ENCODE measurements at regions not wholly inside any gene's neighbourhood (a gene's known extent, or its start where the extent isn't known, plus 50 kb on each side); places are given as distances from the start of the nearest gene placed in this dataset.
A peak's percentile ranks its signal among the peaks of the same experiment; 100 is the strongest.

DNA sequence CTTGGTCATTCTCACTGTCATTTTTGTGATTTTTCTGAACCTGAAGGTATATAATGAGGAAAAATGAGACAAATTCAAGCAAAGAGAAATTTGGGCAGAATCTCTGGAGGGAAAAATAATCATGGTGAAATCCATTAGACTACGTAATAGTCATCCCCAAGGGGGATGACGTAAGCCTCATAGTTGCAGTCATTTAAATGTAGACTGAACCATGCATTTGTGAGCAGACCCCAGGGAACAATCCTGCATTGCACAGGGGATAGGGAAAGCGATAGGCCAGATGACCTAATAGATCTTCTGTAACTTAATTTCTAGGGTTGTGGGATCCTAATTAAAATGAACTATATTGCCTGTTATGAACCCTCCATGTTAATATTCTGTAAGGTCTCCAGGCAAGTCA lies 167.4 kb upstream of the C1orf21 start:
- no peak for DNase-seq (ENCODE audit: low spot score)

DNA sequence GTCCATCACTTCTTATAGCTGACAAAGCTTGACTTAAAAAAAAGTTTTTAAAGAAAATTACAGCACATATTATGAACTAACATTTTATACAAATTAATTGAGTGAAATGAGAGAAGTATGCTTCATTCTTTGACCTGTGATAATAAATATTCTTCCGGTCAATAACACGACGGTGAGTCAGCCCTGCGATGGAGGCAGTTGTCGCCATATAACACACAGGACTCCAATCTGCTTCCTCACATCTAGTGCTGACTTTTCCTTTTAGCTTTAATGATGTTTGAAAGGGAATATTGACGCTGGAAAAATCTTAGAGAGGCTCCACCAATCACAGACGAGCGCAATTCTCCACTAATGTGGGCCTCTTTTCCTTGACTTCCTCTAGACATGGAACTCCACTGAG lies 166.9 kb upstream of the C1orf21 start:
- DNase-seq (ENCODE audit: low spot score), result no peak

DNA sequence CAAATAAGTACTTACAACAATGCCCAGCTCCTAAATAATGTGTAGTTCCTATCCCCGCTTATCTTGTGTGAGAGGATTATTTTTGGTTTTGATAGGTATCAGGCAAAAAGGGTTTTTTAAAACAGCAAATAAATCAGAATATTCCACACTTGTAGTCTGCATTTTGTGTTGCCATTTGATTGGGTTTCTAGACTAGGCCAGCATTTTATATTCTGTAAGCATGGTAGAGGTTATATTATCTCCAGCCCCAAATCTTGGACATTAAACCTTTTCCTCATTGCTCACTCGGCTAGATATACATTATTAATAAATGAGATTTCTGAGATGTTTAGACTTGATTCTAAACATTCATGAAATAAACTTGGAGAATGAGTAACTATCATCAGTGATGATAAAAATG lies 165.7 kb upstream of the C1orf21 start:
- DNase-seq (ENCODE audit: low spot score), result no peak

DNA sequence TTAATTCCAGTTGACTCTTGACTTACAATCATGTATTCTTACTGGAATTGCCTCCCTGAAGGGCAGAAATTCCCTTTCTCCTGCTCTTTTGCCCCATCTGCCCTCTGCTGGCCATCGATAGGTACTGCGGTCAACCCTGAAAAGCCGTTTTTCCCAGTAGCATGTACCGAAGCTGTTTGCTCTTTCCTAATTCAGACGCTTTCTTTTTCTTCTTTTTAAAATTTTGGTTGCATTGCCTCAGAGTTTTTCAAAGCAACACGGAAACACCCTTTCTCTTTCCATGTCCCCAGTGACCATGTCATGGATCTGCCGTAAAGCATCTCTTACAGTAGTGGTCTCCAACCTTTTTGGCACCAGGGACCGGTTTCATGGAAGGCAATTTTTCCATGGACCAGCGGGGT lies 164.2 kb upstream of the C1orf21 start:
- DNase-seq (ENCODE audit: low spot score), result peak; percentile 68

DNA sequence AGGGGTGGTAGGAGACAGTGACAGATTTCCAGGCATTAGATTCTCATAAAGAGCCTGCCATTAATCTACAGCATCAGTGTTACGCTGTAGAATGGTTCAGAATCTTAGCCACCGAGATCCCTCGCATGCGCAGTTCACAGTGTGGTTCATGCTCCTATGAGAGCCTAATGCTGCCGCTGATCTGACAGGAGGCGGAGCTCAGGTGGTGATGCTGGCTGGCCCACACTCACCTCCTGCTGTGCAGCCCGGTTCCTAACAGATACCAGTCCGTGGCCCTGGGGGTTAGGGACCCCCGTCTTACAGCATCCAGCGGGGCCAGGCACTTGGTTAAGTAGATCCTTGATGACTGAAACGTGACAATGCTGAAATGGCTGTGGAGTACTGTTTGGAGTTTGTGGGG lies 163.6 kb upstream of the C1orf21 start:
- DNase-seq (ENCODE audit: low spot score), result no peak

DNA sequence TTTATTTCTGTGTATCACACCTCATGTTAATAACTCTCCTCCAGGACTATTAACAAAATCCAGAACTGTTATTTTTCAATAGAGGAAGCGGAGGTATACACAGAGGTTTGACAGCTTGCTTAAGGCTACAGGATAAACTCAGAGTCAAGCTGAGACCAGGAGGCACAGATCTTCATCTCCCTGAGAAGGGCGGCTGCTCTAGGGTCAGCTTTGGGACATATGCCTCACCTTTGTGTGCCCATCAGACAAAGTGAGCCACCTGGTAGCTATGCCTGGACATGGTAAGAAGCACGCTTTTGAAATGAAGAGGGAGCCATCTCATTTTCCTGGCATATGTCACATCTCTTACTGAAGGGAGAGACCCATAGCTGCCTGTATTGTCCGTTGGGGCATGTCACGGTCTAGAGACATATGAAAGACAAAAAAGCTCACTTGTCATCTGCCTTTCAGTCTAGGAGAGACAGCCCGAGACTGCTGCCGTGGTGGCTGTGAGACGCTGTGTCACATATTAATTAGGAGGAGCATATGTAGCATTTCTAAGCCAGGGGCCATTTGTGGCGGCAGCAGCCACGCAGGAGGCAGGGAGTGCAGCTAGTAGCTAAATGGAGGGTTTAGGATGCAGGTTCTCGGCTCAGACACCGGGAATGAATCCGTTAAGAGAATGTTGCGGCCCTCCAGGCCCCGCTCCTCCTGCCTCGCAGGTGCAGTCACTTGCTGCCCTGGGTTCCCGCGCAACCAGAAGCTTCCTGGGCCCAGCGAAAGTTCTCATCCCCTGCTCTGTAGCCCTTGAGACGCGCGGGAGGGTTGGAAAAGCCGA lies 161.3 kb upstream of the C1orf21 start:
- no peak for DNase-seq (ENCODE audit: low spot score)

DNA sequence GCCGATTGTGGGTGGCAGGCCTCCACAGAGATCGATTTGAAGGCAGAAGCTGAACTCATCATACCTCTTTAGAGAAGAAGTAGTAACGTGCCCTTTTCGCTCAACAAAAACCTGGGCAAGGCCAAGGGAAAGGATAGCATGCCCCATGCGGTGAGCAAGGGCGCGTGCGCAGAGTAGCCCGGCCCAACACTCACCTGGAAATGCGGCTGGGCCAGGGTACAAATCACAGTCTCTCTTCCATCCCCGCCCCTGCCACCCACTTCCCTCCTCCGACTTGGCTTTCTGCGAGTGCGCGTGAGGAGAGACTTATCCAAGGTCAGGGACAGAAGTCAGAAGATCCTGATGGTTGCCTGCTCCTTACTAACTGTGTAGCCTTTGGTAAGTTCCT lies 160.7 kb upstream of the C1orf21 start:
- DNase-seq (ENCODE audit: low spot score), result no peak

DNA sequence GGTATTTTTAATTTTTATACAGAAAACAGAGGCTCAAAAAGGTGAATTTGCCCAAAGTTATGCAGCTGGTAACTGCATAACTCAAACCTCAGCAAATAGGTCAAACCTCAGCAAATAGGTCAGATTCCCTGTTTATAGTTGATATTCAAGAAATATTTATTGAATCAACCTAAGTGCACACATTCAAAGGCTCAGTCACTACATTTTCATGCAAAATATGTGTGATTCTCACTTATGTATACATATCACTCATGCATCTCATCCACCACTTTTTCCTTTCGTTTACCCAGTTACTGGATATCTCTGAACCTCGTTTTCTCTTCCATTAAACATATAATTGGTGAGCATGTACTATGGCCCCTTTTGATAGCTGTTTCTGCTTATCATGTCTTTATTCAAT lies 158.3 kb upstream of the C1orf21 start:
- no peak for DNase-seq (ENCODE audit: low spot score)

DNA sequence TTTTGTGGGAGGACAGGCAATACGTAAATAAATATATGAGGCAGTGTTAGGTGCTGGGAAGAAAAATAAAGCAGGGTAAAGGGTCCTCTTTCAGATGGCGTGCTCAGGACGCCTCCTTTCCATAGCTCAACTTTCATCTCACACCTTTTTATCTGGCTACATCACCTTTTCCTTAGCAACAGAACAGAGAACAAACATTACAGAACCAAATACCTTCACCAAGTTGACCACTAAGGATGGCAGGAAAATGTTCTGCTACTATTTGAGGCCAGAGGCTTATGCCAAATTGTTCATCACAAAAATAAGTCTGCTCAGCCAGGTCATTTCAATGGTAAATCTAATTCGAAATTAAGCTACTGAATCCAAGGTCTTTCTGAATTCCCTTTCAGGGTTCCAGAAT lies 149.2 kb upstream of the C1orf21 start:
- DNase-seq (ENCODE audit: low spot score), result no peak

DNA sequence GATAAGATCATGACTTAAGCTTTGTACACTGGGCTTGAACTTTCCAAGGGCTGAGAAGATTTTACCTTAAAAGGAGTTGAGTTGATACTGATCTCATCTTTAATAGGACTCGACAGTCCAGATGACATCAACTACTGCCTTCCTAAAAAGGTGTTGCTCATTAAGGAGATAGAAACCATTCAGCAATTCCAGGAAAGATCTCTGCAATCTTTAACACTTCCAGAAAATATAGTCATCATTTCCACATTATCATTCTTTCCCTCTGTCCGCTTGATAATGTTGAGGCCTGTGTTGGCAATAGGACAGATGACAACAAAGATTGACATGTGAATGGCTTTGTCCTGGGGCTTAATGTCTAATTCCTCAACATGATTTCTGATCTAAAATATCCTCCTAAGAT lies 145.4 kb upstream of the C1orf21 start:
- DNase-seq (ENCODE audit: low spot score), result no peak

DNA sequence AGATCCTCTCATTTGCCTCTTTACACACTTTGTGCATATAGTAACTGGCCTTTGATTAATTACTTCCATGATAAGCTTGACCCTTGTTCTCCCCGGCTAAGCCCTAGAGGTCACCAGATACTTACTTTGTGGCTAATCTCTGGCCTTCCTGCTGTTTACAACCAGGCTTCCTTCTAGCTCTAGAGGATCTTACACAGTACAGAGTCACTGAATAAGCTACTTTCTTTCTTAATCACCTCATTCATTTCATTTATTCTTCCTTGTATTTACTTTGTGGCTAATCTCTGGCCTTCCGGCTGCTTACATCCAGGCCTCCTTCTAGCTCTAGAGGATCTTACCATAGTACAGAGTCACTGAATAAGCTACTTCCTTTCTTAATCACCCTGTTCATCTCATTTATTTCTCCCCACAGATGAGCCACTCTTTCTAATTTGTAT lies 144.3 kb upstream of the C1orf21 start:
- peak; percentile 6 for DNase-seq (ENCODE audit: low spot score)

DNA sequence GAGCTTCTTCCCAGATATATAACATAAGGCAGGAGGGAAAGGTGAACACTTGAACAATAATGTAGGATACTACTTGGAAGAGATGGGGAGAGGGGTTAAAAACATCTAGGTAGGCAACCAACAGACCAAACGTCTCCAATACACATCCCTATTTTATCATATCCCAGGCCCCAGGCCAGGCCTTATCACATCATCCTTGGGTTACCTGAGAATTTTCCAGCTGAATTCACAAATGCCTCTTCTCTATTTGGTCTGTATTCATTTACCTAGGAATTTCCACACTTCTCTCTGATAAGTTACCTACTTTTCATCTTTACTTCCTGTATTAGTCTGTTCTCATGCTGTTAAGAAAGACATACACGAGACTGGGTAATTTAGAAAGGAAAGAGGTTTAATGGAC lies 141.9 kb upstream of the C1orf21 start:
- no peak for DNase-seq (ENCODE audit: low spot score)

DNA sequence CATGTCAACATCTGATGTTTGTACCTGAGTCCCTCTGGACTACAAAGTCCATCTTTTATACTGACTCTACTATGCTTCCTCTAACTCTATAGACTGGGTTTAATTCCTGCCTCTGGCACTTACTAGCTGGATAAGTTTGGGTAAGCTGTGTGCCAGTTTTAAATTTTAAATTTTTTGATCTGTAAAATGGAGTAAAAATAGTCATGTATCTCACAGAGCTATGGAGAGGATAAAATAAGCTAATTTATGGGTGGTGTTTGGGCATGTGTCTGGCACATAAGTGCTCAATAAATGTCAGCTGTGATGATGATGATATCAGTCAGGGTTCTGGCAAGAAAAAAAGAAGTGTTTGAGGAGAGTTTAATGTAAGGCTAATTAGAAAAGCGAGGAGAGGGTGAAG lies 139.2 kb upstream of the C1orf21 start:
- DNase-seq (ENCODE audit: low spot score), result no peak

DNA sequence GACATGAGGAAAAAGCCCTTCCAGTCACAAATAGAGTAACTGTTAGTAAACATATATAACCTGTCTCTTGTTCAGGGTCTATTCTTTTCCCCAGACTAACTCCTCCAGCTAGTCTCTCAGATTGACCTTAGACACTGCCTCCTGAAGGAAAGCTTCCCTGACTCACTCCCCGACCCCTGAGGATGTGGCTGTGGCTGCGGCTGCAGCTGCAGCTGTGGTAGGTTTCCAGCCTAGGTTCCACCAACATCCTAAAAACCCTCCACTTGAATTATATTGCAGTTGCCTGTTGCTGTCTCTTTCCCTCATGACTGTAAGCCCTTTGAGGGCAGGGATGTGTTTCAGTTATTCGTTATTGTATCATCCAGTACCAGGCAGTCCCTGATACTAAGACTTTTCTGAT lies 132.9 kb upstream of the C1orf21 start:
- no peak for DNase-seq (ENCODE audit: low spot score)

DNA sequence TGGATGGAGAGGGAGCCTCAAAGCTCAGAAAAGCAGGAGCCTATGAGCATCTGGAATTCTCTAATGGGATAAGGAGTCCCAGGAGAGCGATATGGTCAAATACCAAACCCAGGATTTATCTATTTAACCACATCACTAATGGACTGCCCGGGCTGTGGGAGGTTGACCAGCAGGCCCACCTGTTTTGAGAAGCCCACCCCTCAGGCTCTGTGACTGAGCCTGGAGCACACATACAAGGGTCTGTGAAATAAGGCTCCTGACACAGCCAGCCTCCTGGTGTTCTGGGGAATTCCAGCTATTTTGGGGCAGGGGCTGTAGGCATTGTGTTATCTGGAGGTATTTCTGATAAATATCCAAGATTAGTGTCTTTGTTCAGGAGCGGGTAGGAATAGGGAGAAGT lies 132.0 kb upstream of the C1orf21 start:
- no peak for DNase-seq (ENCODE audit: low spot score)

DNA sequence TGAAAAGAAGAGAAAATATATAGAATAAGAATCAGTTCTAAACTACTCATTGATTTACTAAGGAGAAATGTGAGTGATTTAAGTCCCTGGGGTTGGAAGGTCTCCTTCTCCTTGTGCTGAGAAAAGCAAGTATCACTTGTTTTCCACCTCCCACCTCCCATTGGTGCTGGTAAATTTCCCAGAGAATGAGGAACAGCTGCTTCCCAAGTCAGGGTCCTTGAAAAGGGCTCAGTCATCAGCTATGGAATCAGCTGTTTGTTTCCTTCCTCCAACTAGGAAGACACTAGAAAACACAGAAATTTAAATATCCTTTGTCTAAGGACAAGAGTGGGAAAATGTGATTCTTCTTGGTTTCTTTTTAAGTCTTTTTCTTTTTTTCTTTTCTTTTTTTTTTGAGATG lies 131.3 kb upstream of the C1orf21 start:
- no peak for DNase-seq (ENCODE audit: low spot score)

DNA sequence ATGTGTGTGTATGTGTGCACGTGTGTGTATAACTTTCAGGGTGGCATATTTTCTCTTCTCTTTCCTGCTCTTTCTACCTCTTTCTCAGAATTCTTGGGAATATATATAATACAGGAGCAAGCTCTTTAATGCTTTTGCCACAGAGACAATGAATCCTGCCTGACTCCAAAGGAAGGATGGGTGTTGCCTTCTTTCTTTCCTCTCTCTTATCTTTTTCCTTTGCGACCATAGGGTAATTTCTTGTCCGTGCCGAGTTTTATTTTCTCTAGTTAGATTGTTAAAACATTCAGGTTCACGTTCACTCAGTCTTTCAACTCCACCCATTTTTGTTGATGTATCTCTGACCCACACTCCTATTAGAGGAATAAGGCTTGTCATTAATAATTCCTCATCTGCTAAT lies 129.0 kb upstream of the C1orf21 start:
- DNase-seq (ENCODE audit: low spot score), result no peak

DNA sequence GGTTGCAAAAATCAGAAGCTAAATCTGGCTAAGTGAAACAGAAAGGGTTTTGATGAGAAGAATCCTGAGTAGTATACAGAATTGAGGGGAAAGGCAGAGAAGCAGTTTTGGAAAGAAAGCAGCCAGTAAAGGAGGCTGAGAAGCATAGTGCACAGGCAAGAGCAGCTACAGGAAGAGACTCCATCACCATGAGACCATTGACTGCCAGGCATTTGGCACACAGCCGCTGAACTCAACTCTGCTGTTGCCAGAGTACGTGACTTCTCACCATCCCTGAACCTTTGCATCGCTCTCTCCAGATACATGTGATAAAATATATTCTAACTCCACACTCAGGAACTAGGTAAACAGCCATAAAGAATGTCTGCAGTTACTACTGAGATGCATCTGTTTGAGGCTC lies 128.3 kb upstream of the C1orf21 start:
- DNase-seq (ENCODE audit: low spot score), result no peak

DNA sequence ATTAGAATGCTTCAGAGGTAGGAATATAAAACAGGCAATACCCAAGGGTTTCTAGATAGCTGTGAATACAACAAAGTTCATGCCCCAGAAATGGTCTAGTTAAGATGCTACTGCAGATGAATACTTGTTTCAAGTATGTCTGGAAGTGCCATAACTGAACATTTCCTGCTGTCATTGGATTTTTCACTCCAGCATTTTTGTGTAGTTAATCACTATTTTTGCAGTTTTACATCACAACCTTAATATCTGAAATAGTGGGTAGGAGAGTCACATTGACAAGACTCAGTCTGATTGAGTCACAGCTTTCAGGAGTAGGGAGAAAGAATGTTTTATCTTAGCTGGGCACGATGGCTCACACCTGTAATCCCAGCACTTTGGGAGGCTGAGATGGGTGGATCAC lies 126.4 kb upstream of the C1orf21 start:
- peak; percentile 87 for DNase-seq (ENCODE audit: low spot score)

DNA sequence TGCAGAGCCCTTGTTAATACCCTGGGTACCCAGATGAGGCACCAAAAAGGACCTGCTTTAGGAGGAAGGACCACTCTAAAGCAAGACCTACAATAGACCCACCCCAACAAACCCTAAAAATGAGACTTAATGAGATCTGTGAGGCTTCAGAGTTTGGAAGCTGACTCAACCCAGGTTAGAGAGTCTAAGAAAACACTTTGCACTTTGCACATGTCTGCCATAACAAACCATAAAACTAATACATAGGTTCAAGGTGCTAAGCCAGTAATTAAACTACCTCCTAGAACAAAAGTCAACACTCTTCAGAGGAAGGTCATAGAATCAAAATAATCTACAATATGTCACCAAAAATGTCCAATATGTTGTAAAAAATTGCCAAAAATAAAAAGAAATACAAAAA lies 124.7 kb upstream of the C1orf21 start:
- no peak for DNase-seq (ENCODE audit: low spot score)

DNA sequence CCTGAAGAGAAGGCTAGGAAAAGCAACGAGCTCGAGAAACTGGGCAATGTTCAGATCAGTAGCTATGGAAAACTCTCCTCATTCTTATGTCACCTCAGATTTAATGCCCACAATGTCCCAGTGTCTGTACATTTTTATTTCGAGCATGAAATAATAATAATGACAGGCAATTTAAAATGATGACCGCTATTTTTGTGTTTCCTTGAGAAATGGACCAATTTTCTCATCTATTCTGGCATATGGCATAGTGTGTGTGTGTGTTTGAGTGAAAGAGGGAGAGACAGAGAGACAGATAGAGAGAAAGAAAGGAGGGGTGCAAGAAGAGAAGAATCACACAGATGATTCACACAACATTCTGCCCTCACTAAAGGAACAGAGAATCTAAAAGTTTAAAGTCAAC lies 119.1 kb upstream of the C1orf21 start:
- DNase-seq (ENCODE audit: low spot score), result no peak

DNA sequence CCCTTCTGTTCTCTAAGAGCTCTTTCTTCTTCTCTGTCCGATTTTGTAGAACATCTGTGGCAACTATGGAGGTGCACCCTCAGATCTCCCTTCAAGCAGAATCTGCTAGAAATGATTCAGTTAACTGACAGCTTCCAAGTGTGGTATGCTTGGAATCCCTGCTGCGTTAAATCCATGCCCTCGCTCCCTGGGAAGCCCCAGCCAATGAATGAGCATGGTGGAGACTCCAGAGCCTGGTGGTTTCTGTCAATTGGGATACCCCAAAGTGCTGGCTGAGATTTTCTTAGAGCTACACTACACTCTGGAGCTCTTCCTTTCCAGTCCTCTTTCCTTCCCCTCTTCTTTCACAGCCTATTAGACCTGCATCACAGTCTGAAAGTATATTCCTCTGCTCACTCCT lies 116.3 kb upstream of the C1orf21 start:
- DNase-seq (ENCODE audit: low spot score), result peak; percentile 46

DNA sequence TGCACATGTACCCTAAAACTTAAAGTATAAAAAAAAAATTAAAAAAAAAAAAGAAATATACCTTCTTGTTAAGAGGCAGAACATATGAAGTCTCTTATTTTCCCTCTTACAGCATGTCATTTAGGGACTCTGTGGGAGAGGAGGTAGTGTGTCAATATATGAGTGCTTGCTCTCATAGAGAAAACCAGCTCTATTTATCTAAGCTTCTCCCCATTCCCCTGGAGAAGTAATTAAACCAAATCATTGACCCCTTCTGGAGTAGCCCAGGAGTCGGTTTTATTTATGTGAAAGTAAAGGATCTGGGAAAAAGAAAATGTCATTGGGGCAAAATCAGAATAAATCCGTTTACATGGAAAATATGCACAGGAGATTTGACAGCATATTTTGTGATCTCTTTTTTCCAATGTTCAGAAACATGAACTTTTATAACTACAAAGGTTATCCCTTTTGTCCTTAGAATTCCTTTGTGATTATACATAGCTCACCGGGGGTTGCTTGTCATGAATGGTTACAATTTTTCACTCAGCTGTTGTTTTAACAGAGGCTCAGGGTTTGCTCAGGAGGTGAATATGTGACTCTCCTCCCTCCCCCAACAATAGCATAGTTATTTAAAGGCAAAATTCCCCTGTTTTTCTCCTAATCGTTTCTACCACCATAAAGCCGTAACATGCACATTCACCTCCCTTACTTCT lies 114.5 kb upstream of the C1orf21 start:
- DNase-seq (ENCODE audit: low spot score), result peak; percentile 60

DNA sequence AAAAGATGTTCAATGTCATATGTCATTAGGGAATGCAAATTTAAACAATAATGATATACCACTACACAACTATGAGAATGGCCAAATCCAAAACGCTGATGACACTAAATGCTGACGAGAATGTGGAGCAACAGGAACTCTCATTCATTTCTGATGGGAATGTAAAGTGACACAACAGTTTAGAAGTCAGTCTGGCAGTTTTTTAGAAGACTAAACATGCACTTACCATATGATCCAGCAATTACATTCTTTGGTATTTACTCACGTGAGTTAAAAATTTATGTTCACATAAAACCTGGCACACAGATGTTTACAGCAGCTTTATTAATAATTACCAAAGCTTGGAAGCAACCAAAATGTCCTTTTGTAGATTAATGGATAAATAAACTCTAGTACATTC lies 110.4 kb upstream of the C1orf21 start:
- DNase-seq (ENCODE audit: low spot score), result no peak

Data from kidney tubule cell (primary cell).